HG03558 (cell line): ENCODE measurements at regions not wholly inside any gene's neighbourhood (a gene's known extent, or its start where the extent isn't known, plus 50 kb on each side); places are given as distances from the start of the nearest gene placed in this dataset.

ENCODE experiments used
- ATAC-seq: cut with Tn5 transposase; IDR thresholded peaks from one replicate; pipeline ENCODE4 v1.9.1; 2021; ENCODE audit warnings: moderate number of reproducible peaks; ENCODE audit not compliant: unreplicated experiment; ENCODE audit errors: extremely low read depth

DNA sequence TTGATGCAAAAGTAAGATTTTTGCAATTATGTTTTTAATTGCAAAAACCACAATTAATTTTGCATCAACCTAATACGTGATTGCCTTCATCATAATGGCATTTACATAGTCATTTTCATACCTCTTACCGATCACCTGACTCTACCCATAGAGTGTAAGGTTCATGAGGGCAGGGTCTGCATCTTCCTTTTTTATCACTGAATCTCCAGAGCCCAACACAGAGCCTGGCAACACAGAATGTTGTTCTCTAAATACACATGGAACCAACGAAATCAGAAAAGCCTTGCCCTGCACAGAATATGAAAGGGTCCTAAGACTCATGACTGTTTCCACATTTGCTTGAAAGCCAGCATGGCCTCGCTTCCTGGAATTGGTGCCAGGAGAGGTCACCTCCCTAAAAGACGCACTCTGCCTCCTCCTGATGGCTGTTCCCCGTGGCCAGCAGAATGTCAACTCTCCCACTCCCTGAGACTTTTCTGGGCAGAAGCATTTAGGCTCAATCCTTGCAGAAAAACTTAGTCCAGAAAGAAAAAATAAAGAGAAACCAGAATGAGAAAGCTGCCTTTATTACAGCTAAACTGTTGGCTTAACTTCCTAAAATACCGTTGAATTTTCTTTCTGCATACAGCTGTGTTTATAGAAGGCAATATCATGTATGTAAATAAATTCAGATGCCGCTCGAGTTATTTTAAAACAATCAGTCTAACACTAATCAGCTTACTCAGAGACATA is 327.8 kb upstream of the MAF start:
- ATAC-seq = no peak

DNA sequence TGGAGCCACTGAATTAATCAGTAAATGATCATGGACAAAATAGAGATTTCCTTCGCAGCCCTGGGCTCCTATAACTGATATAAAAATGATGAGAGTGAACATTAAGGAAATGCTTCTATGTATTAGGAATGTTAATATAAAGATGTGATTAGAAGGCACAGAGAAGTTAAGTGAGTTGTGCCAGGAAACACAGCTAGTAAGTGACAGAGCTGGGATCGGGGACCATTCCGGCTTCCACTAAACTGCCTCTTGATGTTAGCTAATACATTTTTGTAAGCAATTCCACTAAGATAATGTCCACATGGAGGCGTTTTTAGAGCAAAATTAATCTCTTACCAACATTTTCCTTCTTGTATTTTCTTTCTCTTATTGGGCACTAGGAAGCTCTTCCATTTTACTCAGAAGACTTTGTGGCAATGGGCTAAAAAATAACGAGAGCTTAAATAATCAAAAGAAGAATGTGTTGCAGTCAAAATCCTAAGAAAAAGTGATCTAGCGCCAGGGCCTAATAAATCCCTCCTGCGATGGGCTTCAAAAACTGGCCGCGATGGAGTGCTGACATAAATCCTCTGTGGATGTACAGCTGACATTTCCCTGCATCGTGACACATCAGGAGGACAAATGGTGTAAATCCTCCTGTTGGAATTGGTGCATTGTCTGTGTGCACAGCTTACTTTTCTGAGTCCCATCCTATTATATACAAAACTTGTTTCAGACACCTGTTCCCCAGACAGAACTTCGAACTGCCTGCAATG is 326.1 kb upstream of the MAF start:
- no peak for ATAC-seq

DNA sequence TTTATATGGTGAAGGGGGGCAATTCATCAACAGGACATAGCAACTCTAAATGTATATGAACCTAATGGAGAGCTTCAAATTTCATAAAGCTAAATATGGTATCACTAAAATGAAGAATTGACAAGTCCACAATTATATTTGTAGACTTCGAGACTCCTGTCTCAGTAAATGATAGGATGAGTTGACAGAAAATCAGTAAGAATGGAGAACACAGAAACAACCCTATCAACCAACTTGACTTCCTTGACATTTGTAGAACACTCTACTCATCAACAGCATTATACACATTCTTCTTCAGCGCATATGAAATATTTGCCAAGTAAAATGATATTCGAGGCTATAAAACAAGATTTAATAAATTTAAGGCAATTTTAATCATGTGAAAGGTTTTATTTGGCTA is 322.9 kb upstream of the MAF start:
- ATAC-seq = no peak

- ATAC-seq = no peak
These were observed 320.1 kb upstream of the MAF start for GRCh38 chr16:79920685-79921084.

DNA sequence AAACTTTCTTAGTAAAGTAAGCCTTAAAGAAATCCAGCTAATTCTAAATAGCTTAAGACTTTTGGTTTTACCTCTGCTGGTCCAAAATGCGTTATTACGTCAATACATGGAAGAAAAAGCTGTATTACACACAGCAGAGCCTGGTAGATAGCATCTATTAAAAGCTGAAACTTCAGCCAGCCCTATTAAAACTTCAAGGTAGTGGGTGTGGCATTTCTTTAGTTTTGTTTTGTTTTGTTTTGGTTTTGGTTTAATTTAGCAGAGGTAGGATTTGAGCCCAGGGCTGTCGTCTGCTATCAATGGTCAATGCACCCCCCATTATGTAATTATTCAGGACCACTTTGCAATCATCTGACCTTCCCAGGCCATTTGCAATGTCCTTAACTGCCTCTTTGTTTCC is 318.4 kb upstream of the MAF start:
- ATAC-seq = no peak

GRCh38 chr16:79915761-79916160 is 315.2 kb upstream of the MAF start:
- no peak for ATAC-seq

GRCh38 chr16:79914961-79915720 is 314.6 kb upstream of the MAF start:
- ATAC-seq = no peak

- no peak for ATAC-seq
These were observed 312.2 kb upstream of the MAF start for GRCh38 chr16:79912592-79913310.

DNA sequence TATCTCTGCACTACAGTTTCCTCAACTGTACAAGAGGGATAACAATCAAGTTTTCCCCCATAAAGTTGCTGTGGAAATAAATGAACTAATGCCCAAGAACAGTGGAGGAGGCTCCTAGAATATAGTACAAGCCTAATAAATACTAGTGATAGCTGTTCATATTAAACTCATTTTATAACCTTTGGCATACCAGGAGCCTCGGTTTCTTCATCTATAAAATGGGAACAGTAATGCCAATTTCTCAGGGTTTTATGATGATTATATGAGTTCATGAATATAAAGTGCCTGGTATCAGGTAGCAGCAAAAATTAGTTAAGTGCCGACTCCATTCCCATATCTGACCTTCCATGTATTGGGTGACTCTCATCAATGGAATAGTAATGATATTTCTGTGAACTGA is 311.1 kb upstream of the MAF start:
- no peak for ATAC-seq

- no peak for ATAC-seq
These were observed 309.0 kb upstream of the MAF start for GRCh38 chr16:79909571-79909970.

DNA sequence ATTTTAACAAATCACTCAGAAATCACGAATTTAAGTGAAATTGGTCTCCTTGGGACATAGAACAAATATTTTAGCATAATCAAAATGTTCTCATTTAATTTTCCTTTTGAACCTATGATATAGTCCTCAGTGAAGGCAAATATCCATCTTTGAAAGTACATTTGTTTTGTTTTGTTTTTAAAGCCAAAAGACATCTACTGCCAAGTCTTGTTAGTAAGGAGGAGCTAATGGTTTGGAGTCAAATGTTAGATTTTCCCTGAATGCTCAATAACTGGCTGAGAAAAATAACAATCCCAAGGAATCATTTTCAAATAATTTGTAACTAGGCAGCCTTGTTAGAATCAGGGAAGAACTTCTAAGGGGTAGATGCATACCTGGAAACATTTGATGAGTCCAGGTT is 302.9 kb upstream of the MAF start:
- ATAC-seq = no peak

GRCh38 chr16:79902351-79902750 is 301.8 kb upstream of the MAF start:
- no peak for ATAC-seq

GRCh38 chr16:79901522-79901921 is 301.0 kb upstream of the MAF start:
- no peak for ATAC-seq

DNA sequence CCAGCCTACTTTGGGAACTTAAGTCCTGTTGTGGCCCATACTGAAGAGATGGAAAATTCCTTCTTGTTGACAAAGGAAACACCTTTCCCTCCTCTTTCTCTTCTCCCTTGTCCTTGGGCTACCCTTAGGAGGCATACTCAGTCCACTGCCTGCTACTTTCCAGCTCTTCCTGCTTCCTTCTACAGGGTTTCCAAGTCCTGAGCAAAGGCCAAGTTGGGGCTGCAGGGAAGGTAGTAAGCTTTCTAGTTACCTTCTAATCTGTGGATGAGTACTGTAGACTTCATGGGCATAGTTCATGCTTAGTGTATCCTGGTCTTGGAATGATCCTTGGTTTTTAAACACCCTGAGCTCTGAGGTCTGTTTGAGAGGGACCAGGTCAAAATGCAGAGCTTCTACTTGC is 299.2 kb upstream of the MAF start:
- ATAC-seq = no peak

DNA sequence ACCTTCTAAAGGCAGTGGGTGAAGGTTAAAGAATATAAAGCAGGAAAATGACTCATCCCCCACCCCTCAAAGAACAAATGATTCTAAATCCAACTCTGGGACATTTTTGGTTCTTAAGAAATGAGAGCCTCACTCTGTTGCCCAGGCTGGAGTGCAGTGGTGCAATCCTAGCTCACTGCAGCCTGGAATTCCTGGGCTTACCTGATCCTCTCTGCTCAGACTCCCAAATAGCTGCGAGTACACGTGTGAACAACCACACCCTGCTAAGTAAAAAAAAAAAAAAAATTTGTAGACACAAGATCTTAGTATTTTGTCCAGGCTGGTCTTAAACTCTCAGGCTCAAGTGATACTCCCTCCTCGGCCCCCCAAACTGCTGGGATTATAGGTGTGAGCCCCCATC is 298.8 kb upstream of the MAF start:
- ATAC-seq = no peak

DNA sequence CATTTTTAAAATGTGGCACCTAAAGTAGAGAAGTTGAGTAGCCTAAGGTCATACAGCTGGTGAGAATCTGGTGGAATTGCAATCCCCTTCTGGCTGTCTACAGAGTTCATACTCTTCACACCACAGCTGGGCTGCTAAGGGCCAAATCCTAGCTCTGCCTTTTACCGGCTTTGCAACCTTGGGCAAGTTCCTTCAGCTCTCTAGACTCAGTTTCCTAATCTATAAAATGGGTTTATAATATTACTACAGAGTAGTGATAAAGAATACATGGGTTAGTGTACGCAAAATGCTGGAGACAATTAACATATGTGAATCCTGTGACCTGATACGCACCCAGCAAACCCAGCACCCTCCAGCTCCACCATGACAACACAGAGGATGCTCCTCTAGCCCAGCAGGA is 298.2 kb upstream of the MAF start:
- no peak for ATAC-seq

DNA sequence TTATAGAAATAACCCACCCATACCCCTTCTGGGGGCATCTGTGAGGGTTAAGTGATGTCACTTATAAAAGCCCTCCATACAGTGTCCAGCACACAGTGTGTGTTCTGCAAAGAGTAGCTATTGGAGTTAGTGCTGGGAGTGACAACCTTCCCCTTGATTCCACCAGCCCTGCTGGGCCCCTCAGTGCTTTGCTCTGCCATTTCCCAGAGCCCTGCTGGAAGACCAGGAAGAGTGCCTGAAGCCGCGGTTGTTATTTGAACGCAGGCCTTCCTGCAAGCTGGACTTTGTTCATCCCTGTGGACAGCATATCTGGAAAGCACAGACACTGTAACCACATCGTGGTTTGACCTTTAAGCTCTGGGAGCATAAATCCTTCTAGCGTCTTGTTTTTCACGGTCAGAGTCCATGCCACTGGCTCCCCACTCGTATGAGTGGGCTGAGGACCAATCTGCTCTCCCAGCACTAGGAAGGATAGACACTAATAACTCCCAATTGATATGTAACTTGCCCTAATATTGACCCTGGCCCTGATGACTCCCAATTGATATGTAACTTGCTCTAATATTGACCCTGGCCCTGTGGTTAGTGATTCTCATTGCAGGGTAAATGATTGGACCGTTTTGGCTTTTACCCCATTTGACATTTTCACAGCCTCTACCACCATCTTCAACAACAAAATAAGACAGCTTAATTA is 297.1 kb upstream of the MAF start:
- no peak for ATAC-seq

DNA sequence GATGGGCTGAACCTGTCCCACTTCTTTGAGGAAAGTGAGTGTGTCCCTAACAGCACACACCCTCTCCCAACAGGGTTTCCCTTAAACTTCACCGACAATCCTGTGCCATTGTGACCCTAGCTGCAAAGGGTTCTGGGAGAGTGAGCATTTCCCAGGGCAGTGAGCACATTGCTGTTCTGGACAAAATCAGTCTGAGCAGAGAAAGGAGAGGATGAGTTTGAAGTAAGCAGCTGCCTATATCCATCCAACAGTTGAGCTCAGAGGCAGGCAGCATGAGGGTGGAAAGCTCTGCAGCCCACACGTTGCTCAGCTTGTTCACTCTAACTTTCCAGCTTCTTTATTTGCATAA is 296.5 kb upstream of the MAF start:
- no peak for ATAC-seq

- ATAC-seq = no peak
These were observed 295.3 kb upstream of the MAF start for GRCh38 chr16:79895917-79896203.
